ENCODE measurements at regions not wholly inside any gene's neighbourhood (a gene's known extent, or its start where the extent isn't known, plus 50 kb on each side); places are given as distances from the start of the nearest gene placed in this dataset.

DNA sequence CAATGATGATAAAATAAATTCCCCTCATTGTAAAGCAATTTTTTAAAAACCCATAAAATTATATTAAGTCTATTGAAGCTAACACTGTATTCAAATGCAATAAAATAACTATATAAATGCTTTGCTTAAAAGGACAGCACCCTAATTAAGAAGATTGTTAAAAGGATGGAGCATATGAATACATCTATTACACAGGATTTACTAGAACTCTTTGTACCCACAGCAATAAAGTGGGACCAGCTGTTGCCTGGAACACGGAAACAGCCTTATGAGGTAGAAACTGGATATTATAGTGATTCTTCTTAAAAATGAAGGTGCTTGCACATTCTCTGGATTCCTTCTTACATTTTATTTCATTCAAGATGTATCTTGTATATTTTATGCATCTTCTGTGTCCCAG lies 298.7 kb upstream of the KLF3 start:
- no peak overlapping the region for H3K4ac ChIP-seq (ENCODE audit: low read depth, low read length)
- no peak overlapping the region for H3K14ac ChIP-seq (replicated peaks; ENCODE audit: low read depth, low read length)
- ATAC-seq (ENCODE audit: low read depth) (no peak), DNase-seq (no peak)
- H3K4me1 ChIP-seq (ENCODE audit: control insufficient read depth, insufficient read depth, low read length) = no peaks in the 10 kb centered on the region
- no peak overlapping the region for H3K4me3 ChIP-seq (ENCODE audit: insufficient read depth, low read depth, low read length)
- H4K20me1 ChIP-seq (ENCODE audit: insufficient read depth, low read length) = no peaks in the 10 kb centered on the region
- no peak overlapping the region for H3K9ac ChIP-seq (ENCODE audit: low read depth, low read length)
- peaks cover 5% of the 10 kb centered on the region for H3K27me3 ChIP-seq (ENCODE audit: control insufficient read depth, insufficient read depth, low read length)
- H2BK120ac ChIP-seq (ENCODE audit: low read depth, low read length) = no peak overlapping the region
- H3K9me1 ChIP-seq (ENCODE audit: insufficient read depth, low read length) = no peaks in the 10 kb centered on the region
- H3K4me2 ChIP-seq (ENCODE audit: low read depth, low read length) = no peak overlapping the region
- CTCF ChIA-PET = no interaction called here
- no peak overlapping the region for H3K27ac ChIP-seq (ENCODE audit: insufficient read depth, low read length)
- no peaks in the 10 kb centered on the region for H3K9me3 ChIP-seq (ENCODE audit: control insufficient read depth, insufficient read depth, low read length)
- H4K8ac ChIP-seq (ENCODE audit: low read depth in 2 of 2, low read length in 2 of 2) = no peak overlapping the region
- no peak overlapping the region for H3K23ac ChIP-seq (ENCODE audit: low read depth, low read length)
- H3K79me1 ChIP-seq (ENCODE audit: low read depth in 1 of 2, low read length in 2 of 2) = no peaks in the 10 kb centered on the region
- no peak overlapping the region for H2AFZ ChIP-seq (replicated peaks; ENCODE audit: low read length, poor library complexity)
- H2AK9ac ChIP-seq (replicated peaks; ENCODE audit: low read depth, low read length, poor library complexity) = no peak overlapping the region
- in situ Hi-C loops (cut with MboI; ENCODE audit: low sequenced_read_pairs) (no loop called here), intact Hi-C loops (cut with micrococcal nuclease) (no loop called here), dilution Hi-C loops (cut with HindIII; ENCODE audit: low sequenced_read_pairs, unreplicated experiment) (no loop called here)
- no TSS peak for BruUV-seq (replicated peaks)
- H3K56ac ChIP-seq (ENCODE audit: extremely low read depth, insufficient read depth, low read length) = no peak overlapping the region
- H3K36me3 ChIP-seq (ENCODE audit: control insufficient read depth, insufficient read depth, low read length) = no peaks in the 10 kb centered on the region
- no peak overlapping the region for H4K91ac ChIP-seq (ENCODE audit: insufficient read depth, low read depth, low read length)
- H3K18ac ChIP-seq (ENCODE audit: low read depth, low read length) = no peak overlapping the region
- H2BK5ac ChIP-seq (ENCODE audit: low read depth, low read length, poor library complexity, severe bottlenecking) = no peak overlapping the region
- POLR2A ChIA-PET (ENCODE audit: unreplicated experiment) = no interaction called here
- no CpG with 5 or more reads among the region's 1 CpG for WGBS, 2 experiments (ENCODE audit: extremely low coverage in 2 of 2, insufficient read length in 1 of 2)
- no peak overlapping the region for H2BK15ac ChIP-seq (ENCODE audit: low read depth, low read length)
- no peak overlapping the region for H2AK5ac ChIP-seq (ENCODE audit: low read depth, low read length)
- TF ChIP-seq, protein P1, sequence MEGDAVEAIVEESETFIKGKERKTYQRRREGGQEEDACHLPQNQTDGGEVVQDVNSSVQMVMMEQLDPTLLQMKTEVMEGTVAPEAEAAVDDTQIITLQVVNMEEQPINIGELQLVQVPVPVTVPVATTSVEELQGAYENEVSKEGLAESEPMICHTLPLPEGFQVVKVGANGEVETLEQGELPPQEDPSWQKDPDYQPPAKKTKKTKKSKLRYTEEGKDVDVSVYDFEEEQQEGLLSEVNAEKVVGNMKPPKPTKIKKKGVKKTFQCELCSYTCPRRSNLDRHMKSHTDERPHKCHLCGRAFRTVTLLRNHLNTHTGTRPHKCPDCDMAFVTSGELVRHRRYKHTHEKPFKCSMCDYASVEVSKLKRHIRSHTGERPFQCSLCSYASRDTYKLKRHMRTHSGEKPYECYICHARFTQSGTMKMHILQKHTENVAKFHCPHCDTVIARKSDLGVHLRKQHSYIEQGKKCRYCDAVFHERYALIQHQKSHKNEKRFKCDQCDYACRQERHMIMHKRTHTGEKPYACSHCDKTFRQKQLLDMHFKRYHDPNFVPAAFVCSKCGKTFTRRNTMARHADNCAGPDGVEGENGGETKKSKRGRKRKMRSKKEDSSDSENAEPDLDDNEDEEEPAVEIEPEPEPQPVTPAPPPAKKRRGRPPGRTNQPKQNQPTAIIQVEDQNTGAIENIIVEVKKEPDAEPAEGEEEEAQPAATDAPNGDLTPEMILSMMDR (conservative IDR thresholded peaks at IDR 0.05; ENCODE audit: low read depth, low read length) = no peak
- no peak for TF ChIP-seq MXI1 (IDR thresholded peaks at IDR 0.05; ENCODE audit: borderline replicate concordance, low read depth, low read length)
- TF ChIP-seq NFE2L2 (IDR thresholded peaks at IDR 0.05; ENCODE audit: low read depth, low read length) = no peak
- TF ChIP-seq CHD1 (IDR thresholded peaks at IDR 0.05; ENCODE audit: low read depth, low read length) = no peak
- no peak for TF ChIP-seq SMC3 (IDR thresholded peaks at IDR 0.05; ENCODE audit: low read depth, low read length)
- TF ChIP-seq MAZ (IDR thresholded peaks at IDR 0.05; ENCODE audit: borderline replicate concordance, low read depth, low read length) = no peak
- no peak for TF ChIP-seq RFX5 (IDR thresholded peaks at IDR 0.05; ENCODE audit: low read depth, low read length)
- H2BK20ac ChIP-seq (ENCODE audit: low read depth, low read length) = no peak overlapping the region
- no peak overlapping the region for H4K5ac ChIP-seq (ENCODE audit: low read depth, low read length)

All from IMR-90 (cell line).